Muscle of leg (tissue), 3 donors: ENCODE measurements at regions not wholly inside any gene's neighbourhood (a gene's known extent, or its start where the extent isn't known, plus 50 kb on each side); places are given as distances from the start of the nearest gene placed in this dataset.

Experiments used
- DNase-seq: peaks from one replicate; pipeline ENCODE4 v3.0.0; 2013
- H3K27ac ChIP-seq: one replicate; pipeline ENCODE4 v1.5.1; 2013; ENCODE audit warnings: mild to moderate bottlenecking, low read length, control low read depth
- H3K27me3 ChIP-seq: one replicate; pipeline ENCODE4 v1.6.1; 2013; ENCODE audit warnings: low read length; ENCODE audit not compliant: control insufficient read depth, insufficient read depth
- H3K36me3 ChIP-seq: one replicate; pipeline ENCODE4 v1.6.1; 2013; ENCODE audit warnings: low read length; ENCODE audit not compliant: control insufficient read depth, insufficient read depth
- H3K4me1 ChIP-seq: one replicate; pipeline ENCODE4 v1.6.1; 2013; ENCODE audit warnings: low read length; ENCODE audit not compliant: control insufficient read depth, insufficient read depth
- H3K4me3 ChIP-seq: one replicate; pipeline ENCODE4 v1.5.1; 2013; ENCODE audit warnings: low read length, control low read depth
- H3K9me3 ChIP-seq: replicated peaks from 2 replicates; pipeline ENCODE4 v1.6.1; 2013; ENCODE audit warnings: low read depth, low read length; ENCODE audit not compliant: control insufficient read depth
- WGBS: methylation state at CpG from one replicate; pipeline ENCODE4 v1.1.5; 2013; ENCODE audit warnings: missing lambda C conversion rate; ENCODE audit not compliant: insufficient coverage; 5-methylcytosine and 5-hydroxymethylcytosine counted together

DNA sequence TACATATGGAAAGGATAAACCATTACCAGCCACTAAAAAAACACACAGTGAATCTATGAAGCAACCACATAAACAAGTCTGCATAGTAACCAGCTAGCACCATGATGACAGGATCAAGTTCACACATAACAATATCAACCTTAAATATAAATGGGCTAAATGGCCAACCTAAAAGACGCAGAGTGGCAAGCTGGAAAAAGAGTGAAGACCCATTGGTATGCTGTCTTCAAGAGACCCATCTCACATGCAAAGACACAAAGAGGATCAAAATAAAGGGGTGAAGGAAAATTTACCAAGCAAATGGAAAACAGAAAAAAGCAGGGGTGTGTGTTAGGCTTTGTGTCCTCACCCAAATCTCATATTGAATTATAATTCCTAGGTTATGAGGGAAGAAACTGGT lies 909.2 kb downstream of the EPHA7 start:
- Histone ChIP-seq H3K27me3 (no peaks in the 10 kb centered on the region), H3K4me1 (no peaks in the 10 kb centered on the region), H3K27ac (no peak overlapping the region), H3K4me3 (no peak overlapping the region), H3K36me3 (no peaks in the 10 kb centered on the region), H3K9me3 (peaks cover 32% of the 10 kb centered on the region)
- DNase-seq: no peak
- no CpG with 5 or more reads among the region's 1 CpG for WGBS

DNA sequence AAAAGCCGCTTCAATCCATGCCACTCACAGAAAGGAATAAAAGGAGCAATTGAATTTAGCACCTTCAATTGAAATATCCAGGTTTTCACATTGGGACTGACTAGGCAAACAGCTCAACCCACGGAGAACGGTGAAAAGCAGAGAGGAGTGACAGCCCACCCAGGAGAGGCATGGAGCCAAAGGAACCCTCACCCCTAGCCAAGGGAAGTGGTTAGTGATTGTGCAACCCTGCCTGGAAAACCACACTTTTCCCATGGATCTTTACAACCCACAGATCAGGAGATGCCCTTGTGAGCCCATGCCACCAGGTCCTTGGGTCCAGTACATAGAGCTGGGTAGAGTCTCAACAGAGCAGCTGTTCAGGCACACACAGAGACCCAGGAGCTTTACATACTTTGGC lies 911.8 kb downstream of the EPHA7 start:
- DNase-seq: no peak
- H3K27me3 ChIP-seq: no peaks in the 10 kb centered on the region
- H3K36me3 ChIP-seq: no peaks in the 10 kb centered on the region
- H3K4me1 ChIP-seq: no peaks in the 10 kb centered on the region
- H3K27ac ChIP-seq: no peak overlapping the region
- no CpG with 5 or more reads among the region's 3 CpGs for WGBS
- peaks cover 32% of the 10 kb centered on the region for H3K9me3 ChIP-seq
- H3K4me3 ChIP-seq: no peak overlapping the region

DNA sequence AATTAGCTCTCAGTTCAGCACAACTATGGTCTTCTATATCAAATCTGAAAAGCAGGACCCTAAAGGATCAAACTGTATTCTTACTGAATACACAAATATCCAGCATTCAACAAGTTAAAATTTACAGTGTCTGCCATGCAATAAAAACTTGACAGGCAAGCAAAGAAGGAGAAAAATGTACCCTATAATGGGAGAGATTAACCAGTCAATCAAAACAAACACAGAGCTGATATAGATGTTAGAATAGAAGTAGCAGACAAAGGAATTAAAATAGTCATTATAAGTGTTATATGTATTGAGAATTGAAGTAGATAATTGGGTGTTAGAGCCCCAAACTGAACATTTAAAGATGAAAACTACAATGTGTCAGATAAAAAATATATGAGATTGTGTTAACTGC lies 914.9 kb downstream of the EPHA7 start:
- H3K27me3 ChIP-seq: no peaks in the 10 kb centered on the region
- H3K9me3 ChIP-seq: peaks cover 13% of the 10 kb centered on the region
- H3K4me1 ChIP-seq: no peaks in the 10 kb centered on the region
- no peak overlapping the region for H3K4me3 ChIP-seq
- H3K27ac ChIP-seq: no peak overlapping the region
- no peaks in the 10 kb centered on the region for H3K36me3 ChIP-seq
- no peak for DNase-seq

DNA sequence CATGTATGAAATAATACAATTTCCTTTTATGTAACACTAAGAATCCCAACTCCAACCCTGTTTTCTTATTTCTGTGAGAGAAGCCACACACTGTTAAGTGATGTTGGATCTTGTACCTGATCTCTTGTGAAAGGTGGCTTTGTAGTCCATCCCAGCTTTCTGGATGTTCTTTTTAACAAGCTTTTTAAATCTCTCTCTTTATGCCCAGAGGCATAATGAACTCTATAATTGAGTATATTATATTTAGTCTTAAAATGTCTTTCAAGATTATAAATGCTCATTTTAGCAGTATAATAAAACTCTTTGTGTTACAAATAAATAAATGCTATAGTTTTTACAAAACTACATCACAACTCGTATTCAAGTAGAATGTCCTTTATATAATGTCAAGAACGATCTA lies 922.1 kb downstream of the EPHA7 start:
- Histone ChIP-seq H3K4me3 (no peak overlapping the region), H3K27me3 (no peaks in the 10 kb centered on the region), H3K9me3 (no peaks in the 10 kb centered on the region), H3K36me3 (no peaks in the 10 kb centered on the region), H3K27ac (no peak overlapping the region), H3K4me1 (no peaks in the 10 kb centered on the region)
- DNase-seq: no peak
- no CpG with 5 or more reads among the region's 2 CpGs for WGBS

DNA sequence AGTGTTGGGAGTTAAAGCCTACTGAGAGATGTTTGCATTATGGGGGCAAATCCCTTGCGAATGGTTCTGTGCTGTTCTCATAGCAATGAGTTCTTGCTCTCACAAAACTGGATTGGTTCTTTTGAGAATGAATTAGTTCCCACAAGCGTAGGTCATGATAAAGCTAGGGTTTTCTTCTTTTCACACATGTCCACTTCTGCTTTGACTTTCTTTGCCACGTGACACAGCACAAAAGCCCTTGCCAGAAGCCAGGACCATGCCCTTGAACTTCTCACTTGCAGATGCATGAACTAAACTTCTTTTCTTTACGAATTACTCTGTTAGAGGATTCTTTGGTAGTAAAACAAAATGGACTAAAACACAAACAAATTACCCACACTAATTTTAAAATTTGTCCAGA lies 922.8 kb downstream of the EPHA7 start:
- no peaks in the 10 kb centered on the region for H3K36me3 ChIP-seq
- no peak overlapping the region for H3K27ac ChIP-seq
- WGBS: no CpG with 5 or more reads among the region's 4 CpGs
- no peaks in the 10 kb centered on the region for H3K9me3 ChIP-seq
- H3K4me3 ChIP-seq: no peak overlapping the region
- DNase-seq: no peak
- no peaks in the 10 kb centered on the region for H3K27me3 ChIP-seq
- H3K4me1 ChIP-seq: no peaks in the 10 kb centered on the region

DNA sequence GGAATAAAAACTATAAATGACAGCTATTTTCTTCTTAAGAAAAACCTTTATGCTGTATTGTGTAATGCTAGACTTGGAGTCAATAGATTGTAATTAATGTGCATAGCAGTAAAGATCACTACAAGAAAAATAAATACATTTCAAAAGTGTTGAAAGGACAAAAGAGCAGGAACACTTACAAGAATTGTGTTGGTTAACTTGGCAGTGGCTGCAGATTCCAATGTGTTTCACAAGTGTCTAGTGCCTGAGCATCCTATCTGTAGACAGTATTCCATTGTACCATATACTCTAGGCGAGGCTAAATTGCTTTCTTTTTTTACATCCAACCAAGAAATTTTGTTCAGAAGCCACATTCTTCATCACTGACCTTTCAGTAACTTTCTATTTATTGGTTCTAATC lies 924.1 kb downstream of the EPHA7 start:
- H3K9me3 ChIP-seq: no peaks in the 10 kb centered on the region
- no CpG with 5 or more reads among the region's 1 CpG for WGBS
- peak; percentile 28 for DNase-seq
- H3K4me1 ChIP-seq: no peaks in the 10 kb centered on the region
- H3K36me3 ChIP-seq: no peaks in the 10 kb centered on the region
- H3K27ac ChIP-seq: no peak overlapping the region
- no peaks in the 10 kb centered on the region for H3K27me3 ChIP-seq
- H3K4me3 ChIP-seq: no peak overlapping the region

GRCh38 chr6:92485487-92485886 lies 933.9 kb downstream of the EPHA7 start:
- H3K27ac ChIP-seq: no peak overlapping the region
- H3K36me3 ChIP-seq: no peaks in the 10 kb centered on the region
- no CpG with 5 or more reads among the region's 4 CpGs for WGBS
- H3K4me3 ChIP-seq: no peak overlapping the region
- peaks cover 9% of the 10 kb centered on the region for H3K9me3 ChIP-seq
- H3K27me3 ChIP-seq: no peaks in the 10 kb centered on the region
- H3K4me1 ChIP-seq: no peaks in the 10 kb centered on the region
- no peak for DNase-seq

DNA sequence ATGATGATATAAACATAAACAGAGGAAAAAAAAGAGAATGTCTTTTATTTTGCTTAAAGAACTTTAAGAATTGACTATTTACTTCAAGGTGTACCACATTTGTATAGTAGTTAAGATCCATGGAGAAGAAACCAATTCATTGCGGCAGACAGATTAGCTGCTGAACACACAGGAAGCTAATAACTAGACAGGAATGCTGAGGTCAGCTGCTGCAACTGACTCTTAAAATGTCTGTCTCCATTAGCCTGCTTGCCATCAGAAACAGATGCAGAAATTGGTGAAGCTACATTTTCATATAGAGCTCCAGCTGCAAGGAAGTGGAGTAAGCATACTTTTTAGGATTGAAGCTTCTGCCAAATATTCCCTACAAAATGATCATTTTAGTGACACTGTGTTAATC lies 939.5 kb downstream of the EPHA7 start:
- no peaks in the 10 kb centered on the region for H3K9me3 ChIP-seq
- DNase-seq: peak; percentile 66
- H3K36me3 ChIP-seq: no peaks in the 10 kb centered on the region
- no peak overlapping the region for H3K27ac ChIP-seq
- no peak overlapping the region for H3K4me3 ChIP-seq
- 0% methylated on average over 1 of the region's 1 CpG for WGBS
- H3K4me1 ChIP-seq: no peaks in the 10 kb centered on the region
- H3K27me3 ChIP-seq: no peaks in the 10 kb centered on the region

DNA sequence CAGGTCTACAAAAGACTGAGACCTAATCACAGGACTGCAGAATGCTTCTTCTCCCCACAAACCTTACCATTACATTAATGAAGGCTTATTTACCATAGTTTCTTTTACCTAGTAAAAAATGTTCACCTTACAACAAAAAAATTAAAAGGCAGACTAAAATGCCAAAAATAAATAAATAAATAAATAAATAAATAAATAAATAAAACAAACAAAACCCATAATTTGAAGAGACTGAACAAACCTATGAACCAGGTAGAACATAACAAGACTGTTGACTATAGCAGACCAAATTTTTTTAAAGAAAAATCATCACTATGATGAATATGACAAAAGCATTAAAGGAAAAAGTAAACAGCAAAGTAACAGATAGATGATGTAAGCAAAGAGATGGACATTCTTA lies 946.3 kb downstream of the EPHA7 start:
- H3K27ac ChIP-seq: no peak overlapping the region
- no peaks in the 10 kb centered on the region for H3K4me1 ChIP-seq
- no peaks in the 10 kb centered on the region for H3K36me3 ChIP-seq
- DNase-seq: no peak
- no peak overlapping the region for H3K4me3 ChIP-seq
- no peaks in the 10 kb centered on the region for H3K27me3 ChIP-seq
- H3K9me3 ChIP-seq: no peaks in the 10 kb centered on the region

DNA sequence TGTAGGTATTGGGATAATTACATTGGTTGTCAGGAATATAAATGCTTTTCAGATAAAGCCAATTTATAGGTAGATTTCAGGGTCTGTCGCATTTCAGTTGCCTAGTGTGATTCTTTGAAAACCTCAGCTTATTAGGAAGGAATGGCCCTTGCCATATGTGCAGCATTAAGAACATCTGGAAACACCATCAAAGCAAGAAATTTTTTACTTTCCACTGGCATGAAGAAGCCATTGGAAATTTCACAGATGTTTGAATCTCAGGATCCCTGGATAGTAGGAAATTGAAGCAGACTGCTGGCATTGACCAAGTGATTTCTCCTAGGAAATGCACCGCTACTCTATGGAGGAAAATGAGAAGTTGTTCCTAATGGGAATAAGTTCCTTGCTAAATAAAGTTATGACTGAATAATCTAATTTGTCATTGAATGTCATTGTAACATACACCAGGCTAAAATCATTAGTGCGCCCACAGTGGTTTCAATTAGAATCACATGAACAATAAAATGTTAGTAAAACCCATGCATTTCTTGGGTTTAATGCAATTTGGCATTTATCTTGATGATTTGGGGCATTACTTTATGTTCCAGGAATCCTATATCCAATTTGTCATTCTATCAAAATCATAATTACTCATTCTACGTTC lies 950.1 kb downstream of the EPHA7 start:
- DNase-seq: peak; percentile 76
- no peaks in the 10 kb centered on the region for H3K4me1 ChIP-seq
- no CpG with 5 or more reads among the region's 4 CpGs for WGBS
- H3K27ac ChIP-seq: no peak overlapping the region
- H3K36me3 ChIP-seq: no peaks in the 10 kb centered on the region
- no peak overlapping the region for H3K4me3 ChIP-seq
- H3K9me3 ChIP-seq: peaks cover 8% of the 10 kb centered on the region
- H3K27me3 ChIP-seq: no peaks in the 10 kb centered on the region

DNA sequence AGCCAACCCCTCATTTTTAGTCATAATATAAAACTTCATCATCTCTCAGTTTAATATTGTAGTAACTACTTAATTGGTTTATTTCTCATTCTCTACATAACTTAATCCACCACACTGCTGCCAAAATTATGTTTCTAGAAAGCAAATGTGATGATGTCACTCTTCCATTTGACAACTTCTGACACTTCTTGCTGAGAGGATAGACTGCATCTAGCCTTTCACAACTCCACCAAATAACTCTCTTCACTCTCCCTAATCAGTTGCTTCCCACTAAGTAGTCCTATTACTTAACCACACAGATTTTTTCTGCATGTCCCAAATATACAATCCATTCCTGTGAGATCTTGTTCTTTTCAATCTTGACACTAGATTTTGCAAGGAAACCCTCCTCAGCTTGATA lies 951.3 kb downstream of the EPHA7 start:
- no peak overlapping the region for H3K27ac ChIP-seq
- no peak overlapping the region for H3K4me3 ChIP-seq
- H3K4me1 ChIP-seq: no peaks in the 10 kb centered on the region
- no peaks in the 10 kb centered on the region for H3K27me3 ChIP-seq
- peaks cover 8% of the 10 kb centered on the region for H3K9me3 ChIP-seq
- no peak for DNase-seq
- no peaks in the 10 kb centered on the region for H3K36me3 ChIP-seq
